ENCODE measurements at regions not wholly inside any gene's neighbourhood (a gene's known extent, or its start where the extent isn't known, plus 50 kb on each side); places are given as distances from the start of the nearest gene placed in this dataset.
"Not testable (repeated sequence)": the region's sequence is repeated elsewhere in the genome, so short reads cannot be mapped to it uniquely, and the experiment has no call there.

GRCh38 chr7:67335165-67335564 is 338.5 kb downstream of the TYW1 start:
- not testable (repeated sequence) for TF ChIP-seq CTCF (conservative IDR thresholded peaks at IDR 0.05); ZFX (IDR thresholded peaks at IDR 0.05)

Data from C4-2B (cell line).